ENCODE measurements at regions not wholly inside any gene's neighbourhood (a gene's known extent, or its start where the extent isn't known, plus 50 kb on each side); places are given as distances from the start of the nearest gene placed in this dataset.

DNA sequence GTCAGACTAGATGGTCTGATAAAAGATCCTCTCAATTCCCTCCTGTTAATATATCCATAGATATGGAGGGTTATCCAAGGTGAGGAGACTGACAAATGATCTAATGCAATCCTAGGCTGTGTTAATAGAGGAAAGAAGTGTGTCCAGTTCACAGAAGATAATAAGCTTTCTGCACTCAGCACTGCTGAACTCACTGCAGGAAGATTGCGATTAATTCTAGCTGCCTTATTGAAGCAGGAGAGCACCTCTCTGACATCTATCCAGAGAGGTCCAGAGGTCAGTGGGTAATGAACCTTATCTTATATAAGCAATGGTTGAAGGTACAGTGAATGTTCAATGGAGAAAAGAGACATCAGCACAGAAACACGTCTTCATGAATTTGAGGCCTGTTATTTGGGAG, 75.9 kb upstream of the SLC10A2 start:
- H3K4me1 ChIP-seq, result no peaks in the 10 kb centered on the region
- no peaks in the 10 kb centered on the region for H3K9me3 ChIP-seq
- no peaks in the 10 kb centered on the region for H3K36me3 ChIP-seq
- WGBS, 2 donors (ENCODE audit: low coverage in 1 of 2), result 69 to 100% methylated on average over 1 to 2 of the region's 2 CpGs
- ATAC-seq, result no peak
- H3K27ac ChIP-seq, result no peak overlapping the region
- H3K4me3 ChIP-seq, result no peak overlapping the region
- no peaks in the 10 kb centered on the region for H3K27me3 ChIP-seq
- TF ChIP-seq POLR2A (IDR thresholded peaks at IDR 0.05) (no peak), CTCF (IDR thresholded peaks at IDR 0.05) (no peak), EP300 (IDR thresholded peaks at IDR 0.05) (no peak), POLR2AphosphoS5 (IDR thresholded peaks at IDR 0.05) (no peak)

- Histone ChIP-seq H3K9me3 (no peaks in the 10 kb centered on the region), H3K4me3 (no peak overlapping the region), H3K27ac (no peak overlapping the region), H3K27me3 (peaks cover 1% of the 10 kb centered on the region), H3K4me1 (no peaks in the 10 kb centered on the region), H3K36me3 (no peaks in the 10 kb centered on the region)
- no peak for ATAC-seq
- WGBS, 2 donors (ENCODE audit: low coverage in 1 of 2), result 54 to 69% methylated on average over 5 of the region's 5 CpGs
- no peak for TF ChIP-seq CTCF (IDR thresholded peaks at IDR 0.05)
- no peak for TF ChIP-seq EP300 (IDR thresholded peaks at IDR 0.05)
- no peak for TF ChIP-seq POLR2A (IDR thresholded peaks at IDR 0.05)
- TF ChIP-seq POLR2AphosphoS5 (IDR thresholded peaks at IDR 0.05), result no peak
Observed at GRCh38 chr13:103140001-103140671, 73.9 kb upstream of the SLC10A2 start.

GRCh38 chr13:103134271-103134670, 68.1 kb upstream of the SLC10A2 start:
- TF ChIP-seq POLR2AphosphoS5 (IDR thresholded peaks at IDR 0.05), result no peak
- no peak for TF ChIP-seq CTCF (IDR thresholded peaks at IDR 0.05)
- no peak for TF ChIP-seq EP300 (IDR thresholded peaks at IDR 0.05)
- TF ChIP-seq POLR2A (IDR thresholded peaks at IDR 0.05), result no peak
- no peak for ATAC-seq
- no peak overlapping the region for H3K4me3 ChIP-seq
- no peak overlapping the region for H3K27ac ChIP-seq
- no peaks in the 10 kb centered on the region for H3K9me3 ChIP-seq
- H3K36me3 ChIP-seq, result no peaks in the 10 kb centered on the region
- H3K4me1 ChIP-seq, result no peaks in the 10 kb centered on the region
- WGBS, 2 donors (ENCODE audit: low coverage in 1 of 2), result 48 to 80% methylated on average over 1 to 2 of the region's 2 CpGs
- peaks cover 5% of the 10 kb centered on the region for H3K27me3 ChIP-seq

DNA sequence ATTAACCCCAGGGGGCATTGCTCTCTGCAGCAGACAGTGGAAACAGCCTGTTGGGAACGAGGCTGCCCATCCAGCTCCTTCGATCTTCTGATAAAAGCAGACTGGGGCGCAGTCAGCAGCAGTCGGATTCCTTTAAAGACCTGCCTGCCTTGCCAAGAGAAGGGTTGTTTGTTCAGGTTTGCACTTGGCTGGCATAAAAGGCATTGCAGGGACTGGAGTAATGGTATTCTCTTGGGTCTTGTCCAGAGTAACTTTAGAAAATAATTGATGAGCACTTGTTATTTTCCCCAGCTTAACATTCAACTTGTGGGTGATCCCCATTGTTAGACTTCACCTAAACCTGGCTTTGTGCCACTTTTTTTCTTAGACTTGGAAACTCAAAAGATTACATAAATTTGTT, 67.3 kb upstream of the SLC10A2 start:
- Histone ChIP-seq H3K27me3 (peaks cover 5% of the 10 kb centered on the region), H3K4me1 (no peaks in the 10 kb centered on the region), H3K36me3 (no peaks in the 10 kb centered on the region), H3K27ac (no peak overlapping the region), H3K4me3 (no peak overlapping the region), H3K9me3 (no peaks in the 10 kb centered on the region)
- WGBS, 2 donors (ENCODE audit: low coverage in 1 of 2), result no CpG with 5 or more reads among the region's 4 CpGs
- TF ChIP-seq EP300 (IDR thresholded peaks at IDR 0.05), result no peak
- no peak for TF ChIP-seq POLR2A (IDR thresholded peaks at IDR 0.05)
- no peak for TF ChIP-seq CTCF (IDR thresholded peaks at IDR 0.05)
- no peak for TF ChIP-seq POLR2AphosphoS5 (IDR thresholded peaks at IDR 0.05)
- ATAC-seq, result no peak

DNA sequence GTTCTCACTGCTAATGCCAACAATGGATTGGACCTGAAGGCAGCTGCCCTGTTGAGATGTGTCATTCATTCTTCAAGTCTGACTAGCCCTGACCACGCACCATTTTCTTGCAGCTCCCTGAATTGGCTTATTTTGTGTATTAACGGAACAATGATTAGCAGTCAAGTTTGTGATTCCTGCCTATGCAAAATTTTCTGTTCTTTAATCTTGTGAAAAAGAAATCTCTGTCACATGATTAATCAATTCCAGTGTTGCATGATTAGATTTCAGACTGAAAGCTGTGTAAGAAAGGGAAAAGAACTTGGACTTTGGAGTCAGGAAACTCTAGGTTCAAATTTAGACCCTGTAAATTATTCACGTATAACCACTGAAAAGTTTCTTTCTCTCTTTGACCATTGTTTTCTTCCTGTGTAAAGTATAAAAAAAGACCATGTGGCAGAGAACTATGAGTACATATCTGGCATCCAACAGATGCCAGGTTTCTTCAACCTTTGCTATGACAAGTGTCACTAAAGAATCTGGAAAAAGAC, 64.5 kb upstream of the SLC10A2 start:
- Histone ChIP-seq H3K9me3 (no peaks in the 10 kb centered on the region), H3K4me1 (no peaks in the 10 kb centered on the region), H3K27ac (no peak overlapping the region), H3K4me3 (no peak overlapping the region), H3K36me3 (no peaks in the 10 kb centered on the region), H3K27me3 (peaks cover 5% of the 10 kb centered on the region)
- no peak for ATAC-seq
- TF ChIP-seq CTCF (IDR thresholded peaks at IDR 0.05) (no peak), POLR2AphosphoS5 (IDR thresholded peaks at IDR 0.05) (no peak), POLR2A (IDR thresholded peaks at IDR 0.05) (no peak), EP300 (IDR thresholded peaks at IDR 0.05) (no peak)
- 55 to 79% methylated on average over 2 to 3 of the region's 3 CpGs for WGBS, 2 donors (ENCODE audit: low coverage in 1 of 2)

All from gastroesophageal sphincter (tissue), 4 donors.